Body of pancreas (tissue), 4 donors: ENCODE measurements at regions not wholly inside any gene's neighbourhood (a gene's known extent, or its start where the extent isn't known, plus 50 kb on each side); places are given as distances from the start of the nearest gene placed in this dataset.

Experiments
- CTCF ChIP-seq, 7 experiments: fragments of 450-650 bp in 4 of 7; fragments of 200-600 bp in 3 of 7; sonication (generic) in 3 of 7; IDR thresholded peaks; one replicate each; pipeline ENCODE4 v1.5.1; 2016 to 2019; ENCODE audit warnings: antibody characterized with exemption in 7 of 7
- POLR2A ChIP-seq, 3 donors: fragments of 450-650 bp; IDR thresholded peaks; one replicate each; pipeline ENCODE4 v1.6.1; 2016; ENCODE audit warnings: antibody characterized with exemption in 3 of 3, mild to moderate bottlenecking in 2 of 3

GRCh38 chr6:95228636-95229035 lies 348.7 kb upstream of the MANEA start:
- no peak for TF ChIP-seq CTCF (IDR thresholded peaks at IDR 0.05)
- TF ChIP-seq POLR2A (IDR thresholded peaks at IDR 0.05), result no peak
